HEK293 (cell line): ENCODE measurements at regions not wholly inside any gene's neighbourhood (a gene's known extent, or its start where the extent isn't known, plus 50 kb on each side); places are given as distances from the start of the nearest gene placed in this dataset.

Experiments
- CTCF ChIA-PET: fragments of 350-600 bp; formaldehyde crosslinking; extraction: SDS; loops from one replicate; lab custom pipeline; 2021; ENCODE audit warnings: antibody characterized with exemption; lab: Yijun Ruan, JAX
- POLR2A ChIA-PET: fragments of 300-600 bp; formaldehyde crosslinking; extraction: SDS; loops from one replicate; lab custom pipeline; 2020; ENCODE audit warnings: antibody characterized with exemption, inconsistent platforms; lab: Yijun Ruan, JAX
- H3K27ac ChIP-seq: fragments of 200-500 bp; sonication (Bioruptor generic); 2 replicates; pipeline ENCODE4 v1.5.1; 2014; ENCODE audit warnings: low read depth, low read length, control low read depth, inconsistent platforms; ENCODE audit errors: extremely low read depth
- H3K36me3 ChIP-seq, 2 experiments: fragments of 200-500 bp in 1 of 2; sonication (Bioruptor generic) in 1 of 2; 1 replicate in 1 of 2; 2 replicates in 1 of 2; pipeline ENCODE4 v1.5.1; 2014 to 2017; ENCODE audit warnings: inconsistent platforms in 2 of 2, low read length in 2 of 2; ENCODE audit not compliant: control insufficient read depth in 2 of 2, insufficient read depth in 1 of 2
- H3K4me1 ChIP-seq: fragments of 200-500 bp; sonication (Bioruptor generic); 2 replicates; pipeline ENCODE4 v1.5.1; 2014; ENCODE audit warnings: mild to moderate bottlenecking, low read length, inconsistent platforms; ENCODE audit not compliant: control insufficient read depth, insufficient read depth
- H3K4me3 ChIP-seq: 2 replicates; pipeline ENCODE4 v1.5.1; 2011; ENCODE audit warnings: low read depth, mild to moderate bottlenecking, control low read depth, low read length, moderate library complexity
- H3K9me3 ChIP-seq: fragments of 200-500 bp; sonication (Bioruptor generic); 2 replicates; pipeline ENCODE4 v1.5.1; 2014; ENCODE audit warnings: low read depth, low read length, inconsistent platforms; ENCODE audit not compliant: control insufficient read depth, insufficient read depth
- GLIS2 ChIP-seq: fragments of 450-650 bp; formaldehyde crosslinking; IDR thresholded peaks from 2 replicates; pipeline ENCODE4 v1.5.1; 2016; ENCODE audit warnings: missing biosample characterization, missing genetic modification characterization
- HOXA7 ChIP-seq: sonication (generic); formaldehyde crosslinking; IDR thresholded peaks from 2 replicates; pipeline ENCODE4 v1.8.1; 2022; ENCODE audit warnings: missing genetic modification reagents, borderline replicate concordance
- KLF8 ChIP-seq: fragments of 450-650 bp; formaldehyde crosslinking; IDR thresholded peaks from 2 replicates; pipeline ENCODE4 v1.5.1; 2016; ENCODE audit warnings: missing biosample characterization, missing genetic modification characterization
- PATZ1 ChIP-seq: fragments of 450-650 bp; formaldehyde crosslinking; IDR thresholded peaks from 2 replicates; pipeline ENCODE4 v1.5.1; 2016; ENCODE audit warnings: missing biosample characterization, missing genetic modification characterization
- PRDM10 ChIP-seq: fragments of 450-650 bp; formaldehyde crosslinking; IDR thresholded peaks from 2 replicates; pipeline ENCODE4 v1.5.1; 2016; ENCODE audit warnings: missing biosample characterization, missing genetic modification characterization
- SP2 ChIP-seq: fragments of 450-650 bp; formaldehyde crosslinking; IDR thresholded peaks from 2 replicates; pipeline ENCODE4 v1.5.1; 2016; ENCODE audit warnings: missing biosample characterization, missing genetic modification characterization
- SP3 ChIP-seq: fragments of 450-650 bp; formaldehyde crosslinking; IDR thresholded peaks from 2 replicates; pipeline ENCODE4 v1.5.1; 2016; ENCODE audit warnings: missing biosample characterization, missing genetic modification characterization
- SP7 ChIP-seq: fragments of 450-650 bp; formaldehyde crosslinking; IDR thresholded peaks from 2 replicates; pipeline ENCODE4 v1.5.1; 2016; ENCODE audit warnings: missing biosample characterization, missing genetic modification characterization
- TCF7L2 ChIP-seq: IDR thresholded peaks from 2 replicates; pipeline ENCODE4 v1.6.1; 2011; ENCODE audit warnings: low read depth, mild to moderate bottlenecking, inconsistent platforms, low read length, moderate library complexity, borderline replicate concordance
- ZBTB20 ChIP-seq: fragments of 450-650 bp; formaldehyde crosslinking; IDR thresholded peaks from 2 replicates; pipeline ENCODE4 v1.5.1; 2016; ENCODE audit warnings: missing biosample characterization, missing genetic modification characterization
- ZNF138 ChIP-seq: fragments of 450-650 bp; formaldehyde crosslinking; IDR thresholded peaks from 2 replicates; pipeline ENCODE4 v1.5.1; 2016; ENCODE audit warnings: missing biosample characterization, missing genetic modification characterization, borderline replicate concordance
- ZNF174 ChIP-seq: fragments of 450-650 bp; formaldehyde crosslinking; IDR thresholded peaks from 2 replicates; pipeline ENCODE4 v1.5.0; 2017; ENCODE audit warnings: missing biosample characterization, mild to moderate bottlenecking, missing genetic modification characterization
- ZNF211 ChIP-seq: fragments of 450-650 bp; formaldehyde crosslinking; IDR thresholded peaks from 2 replicates; pipeline ENCODE4 v1.5.1; 2016; ENCODE audit warnings: low read depth, missing biosample characterization, missing genetic modification characterization
- ZNF239 ChIP-seq: fragments of 450-650 bp; formaldehyde crosslinking; IDR thresholded peaks from 2 replicates; pipeline ENCODE4 v1.5.1; 2016; ENCODE audit warnings: missing biosample characterization, missing genetic modification characterization
- ZNF324 ChIP-seq: fragments of 450-650 bp; formaldehyde crosslinking; IDR thresholded peaks from 2 replicates; pipeline ENCODE4 v1.5.1; 2016; ENCODE audit warnings: missing biosample characterization, missing genetic modification characterization
- ZNF341 ChIP-seq: fragments of 450-650 bp; formaldehyde crosslinking; IDR thresholded peaks from 2 replicates; pipeline ENCODE4; 2016; ENCODE audit warnings: low read depth, missing biosample characterization, missing genetic modification characterization
- ZNF488 ChIP-seq: fragments of 450-650 bp; formaldehyde crosslinking; IDR thresholded peaks from 2 replicates; pipeline ENCODE4 v1.5.1; 2016; ENCODE audit warnings: missing biosample characterization, missing genetic modification characterization
- ZNF521 ChIP-seq: fragments of 450-650 bp; formaldehyde crosslinking; IDR thresholded peaks from 2 replicates; pipeline ENCODE4 v1.5.1; 2017; ENCODE audit warnings: missing biosample characterization, mild to moderate bottlenecking, missing genetic modification characterization
- ZNF530 ChIP-seq: fragments of 450-650 bp; formaldehyde crosslinking; IDR thresholded peaks from 2 replicates; pipeline ENCODE4 v1.5.1; 2016; ENCODE audit warnings: low read depth, missing biosample characterization, missing genetic modification characterization
- ZNF624 ChIP-seq: fragments of 450-650 bp; formaldehyde crosslinking; IDR thresholded peaks from 2 replicates; pipeline ENCODE4 v1.5.1; 2017; ENCODE audit warnings: missing biosample characterization, missing genetic modification characterization
- ZNF654 ChIP-seq: fragments of 450-650 bp; formaldehyde crosslinking; IDR thresholded peaks from 2 replicates; pipeline ENCODE4 v1.5.1; 2016; ENCODE audit warnings: low read depth, missing biosample characterization, missing genetic modification characterization
- ZNF664 ChIP-seq: fragments of 450-650 bp; formaldehyde crosslinking; IDR thresholded peaks from 2 replicates; pipeline ENCODE4 v1.5.1; 2016; ENCODE audit warnings: missing biosample characterization, missing genetic modification characterization
- ZNF747 ChIP-seq: fragments of 450-650 bp; formaldehyde crosslinking; IDR thresholded peaks from 2 replicates; pipeline ENCODE4 v1.5.1; 2016; ENCODE audit warnings: missing biosample characterization, missing genetic modification characterization
- ZNF791 ChIP-seq: fragments of 450-650 bp; formaldehyde crosslinking; IDR thresholded peaks from 2 replicates; pipeline ENCODE4 v1.5.1; 2016; ENCODE audit warnings: missing biosample characterization, missing genetic modification characterization
- TF ChIP-seq, protein P1 (sequence below): fragments of 450-650 bp; formaldehyde crosslinking; IDR thresholded peaks from 2 replicates; pipeline ENCODE4 v1.5.1; 2016; ENCODE audit warnings: missing biosample characterization, missing genetic modification characterization
- TF ChIP-seq, protein P2 (sequence below): fragments of 450-650 bp; formaldehyde crosslinking; IDR thresholded peaks from 2 replicates; pipeline ENCODE4 v1.5.1; 2017; ENCODE audit warnings: missing biosample characterization, missing genetic modification characterization

GRCh38 chr10:78656417-78657162 lies 412.2 kb upstream of the ZMIZ1 start (continued):
- TF ChIP-seq ZNF488 (tag by site-specific recombination) (no peak), ZNF341 (tag by site-specific recombination) (no peak), ZNF324 (tag by site-specific recombination) (no peak), ZNF174 (tag by site-specific recombination) (no peak), TCF7L2 (no peak), KLF8 (tag by site-specific recombination) (no peak), ZNF521 (tag by site-specific recombination) (no peak), ZNF138 (no peak), PRDM10 (tag by site-specific recombination) (no peak)
- TF ChIP-seq, all 188 proteins: peak for 0

GRCh38 chr10:78657163-78657861 lies 411.5 kb upstream of the ZMIZ1 start:
- H3K9me3 ChIP-seq: no peaks in the 10 kb centered on the region
- H3K4me3 ChIP-seq: no peak overlapping the region
- ChIA-PET CTCF (interaction anchor here (0.5 to 2.6 kb wide), 21 partner anchors 8 to 611 kb away, joined by 3 to 10 read pairs (median 3); no protein-coding TSS in a partner anchor), POLR2A (interaction anchor here (1.0 kb wide), 1 partner anchor 91 kb away, joined by 3 read pairs; no protein-coding TSS in a partner anchor)
- H3K36me3 ChIP-seq: no peaks in the 10 kb centered on the region
- H3K27ac ChIP-seq: no peak overlapping the region
- no peaks in the 10 kb centered on the region for H3K4me1 ChIP-seq
- no peak for TF ChIP-seq ZNF747 (tag by site-specific recombination)
- TF ChIP-seq SP7 (tag by site-specific recombination): no peak
- TF ChIP-seq ZNF530 (tag by site-specific recombination): no peak
- peak; percentile 74 for TF ChIP-seq ZNF654 (tag by site-specific recombination)
- TF ChIP-seq PATZ1: no peak
- no peak for TF ChIP-seq ZNF239 (tag by site-specific recombination)
- TF ChIP-seq ZNF791 (tag by site-specific recombination): no peak
- no peak for TF ChIP-seq ZBTB20 (tag by site-specific recombination)
- TF ChIP-seq GLIS2: no peak
- TF ChIP-seq, protein P1, sequence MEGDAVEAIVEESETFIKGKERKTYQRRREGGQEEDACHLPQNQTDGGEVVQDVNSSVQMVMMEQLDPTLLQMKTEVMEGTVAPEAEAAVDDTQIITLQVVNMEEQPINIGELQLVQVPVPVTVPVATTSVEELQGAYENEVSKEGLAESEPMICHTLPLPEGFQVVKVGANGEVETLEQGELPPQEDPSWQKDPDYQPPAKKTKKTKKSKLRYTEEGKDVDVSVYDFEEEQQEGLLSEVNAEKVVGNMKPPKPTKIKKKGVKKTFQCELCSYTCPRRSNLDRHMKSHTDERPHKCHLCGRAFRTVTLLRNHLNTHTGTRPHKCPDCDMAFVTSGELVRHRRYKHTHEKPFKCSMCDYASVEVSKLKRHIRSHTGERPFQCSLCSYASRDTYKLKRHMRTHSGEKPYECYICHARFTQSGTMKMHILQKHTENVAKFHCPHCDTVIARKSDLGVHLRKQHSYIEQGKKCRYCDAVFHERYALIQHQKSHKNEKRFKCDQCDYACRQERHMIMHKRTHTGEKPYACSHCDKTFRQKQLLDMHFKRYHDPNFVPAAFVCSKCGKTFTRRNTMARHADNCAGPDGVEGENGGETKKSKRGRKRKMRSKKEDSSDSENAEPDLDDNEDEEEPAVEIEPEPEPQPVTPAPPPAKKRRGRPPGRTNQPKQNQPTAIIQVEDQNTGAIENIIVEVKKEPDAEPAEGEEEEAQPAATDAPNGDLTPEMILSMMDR: peak; percentile 48
- no peak for TF ChIP-seq ZNF211
- TF ChIP-seq ZNF624 (tag by site-specific recombination): no peak
- TF ChIP-seq, protein P2, sequence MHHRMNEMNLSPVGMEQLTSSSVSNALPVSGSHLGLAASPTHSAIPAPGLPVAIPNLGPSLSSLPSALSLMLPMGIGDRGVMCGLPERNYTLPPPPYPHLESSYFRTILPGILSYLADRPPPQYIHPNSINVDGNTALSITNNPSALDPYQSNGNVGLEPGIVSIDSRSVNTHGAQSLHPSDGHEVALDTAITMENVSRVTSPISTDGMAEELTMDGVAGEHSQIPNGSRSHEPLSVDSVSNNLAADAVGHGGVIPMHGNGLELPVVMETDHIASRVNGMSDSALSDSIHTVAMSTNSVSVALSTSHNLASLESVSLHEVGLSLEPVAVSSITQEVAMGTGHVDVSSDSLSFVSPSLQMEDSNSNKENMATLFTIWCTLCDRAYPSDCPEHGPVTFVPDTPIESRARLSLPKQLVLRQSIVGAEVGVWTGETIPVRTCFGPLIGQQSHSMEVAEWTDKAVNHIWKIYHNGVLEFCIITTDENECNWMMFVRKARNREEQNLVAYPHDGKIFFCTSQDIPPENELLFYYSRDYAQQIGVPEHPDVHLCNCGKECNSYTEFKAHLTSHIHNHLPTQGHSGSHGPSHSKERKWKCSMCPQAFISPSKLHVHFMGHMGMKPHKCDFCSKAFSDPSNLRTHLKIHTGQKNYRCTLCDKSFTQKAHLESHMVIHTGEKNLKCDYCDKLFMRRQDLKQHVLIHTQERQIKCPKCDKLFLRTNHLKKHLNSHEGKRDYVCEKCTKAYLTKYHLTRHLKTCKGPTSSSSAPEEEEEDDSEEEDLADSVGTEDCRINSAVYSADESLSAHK (tag by site-specific recombination): no peak
- no peak for TF ChIP-seq SP2 (tag by site-specific recombination)
- no peak for TF ChIP-seq HOXA7 (CRISPR knock-in tag)
- TF ChIP-seq ZNF664: 0 out of 2 replicates have a peak, but pooled peaks have one; percentile 36
- no peak for TF ChIP-seq SP3 (tag by site-specific recombination)
